ENCODE measurements at regions not wholly inside any gene's neighbourhood (a gene's known extent, or its start where the extent isn't known, plus 50 kb on each side); places are given as distances from the start of the nearest gene placed in this dataset.

DNA sequence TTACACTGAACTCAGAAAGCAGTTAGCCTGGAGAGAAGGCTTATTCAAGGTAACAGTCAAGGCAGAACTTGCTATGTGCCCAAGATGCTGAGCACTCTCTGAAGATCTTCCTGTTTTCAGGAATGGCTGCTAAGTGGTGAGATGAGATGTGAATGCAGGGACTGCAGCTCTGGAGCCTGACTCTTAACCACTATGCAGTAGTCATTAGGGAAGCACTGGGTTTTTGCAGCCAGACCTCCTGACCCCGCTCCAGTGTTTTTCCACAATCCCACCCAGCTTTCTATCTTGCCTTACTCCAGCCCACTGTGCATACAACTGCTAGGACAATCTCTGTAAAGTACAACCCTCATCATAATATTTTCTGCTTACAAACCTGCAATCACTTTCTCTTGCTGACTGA, 95.2 kb upstream of the LNX1 start:
- Histone ChIP-seq H3K4me3 (no peak overlapping the region), H3K9me3 (no peaks in the 10 kb centered on the region), H3K4me1 (no peaks in the 10 kb centered on the region), H3K27me3 (ENCODE audit: low read depth) (peaks cover 7% of the 10 kb centered on the region; the same call in 1 of the 2 replicates), H3K36me3 (replicated peaks) (no peaks in the 10 kb centered on the region)
- DNase-seq (ENCODE audit: low spot score in 2 of 2): no peak
- in situ Hi-C loops (cut with MboI; ENCODE audit: low sequenced_read_pairs): no loop called here

DNA sequence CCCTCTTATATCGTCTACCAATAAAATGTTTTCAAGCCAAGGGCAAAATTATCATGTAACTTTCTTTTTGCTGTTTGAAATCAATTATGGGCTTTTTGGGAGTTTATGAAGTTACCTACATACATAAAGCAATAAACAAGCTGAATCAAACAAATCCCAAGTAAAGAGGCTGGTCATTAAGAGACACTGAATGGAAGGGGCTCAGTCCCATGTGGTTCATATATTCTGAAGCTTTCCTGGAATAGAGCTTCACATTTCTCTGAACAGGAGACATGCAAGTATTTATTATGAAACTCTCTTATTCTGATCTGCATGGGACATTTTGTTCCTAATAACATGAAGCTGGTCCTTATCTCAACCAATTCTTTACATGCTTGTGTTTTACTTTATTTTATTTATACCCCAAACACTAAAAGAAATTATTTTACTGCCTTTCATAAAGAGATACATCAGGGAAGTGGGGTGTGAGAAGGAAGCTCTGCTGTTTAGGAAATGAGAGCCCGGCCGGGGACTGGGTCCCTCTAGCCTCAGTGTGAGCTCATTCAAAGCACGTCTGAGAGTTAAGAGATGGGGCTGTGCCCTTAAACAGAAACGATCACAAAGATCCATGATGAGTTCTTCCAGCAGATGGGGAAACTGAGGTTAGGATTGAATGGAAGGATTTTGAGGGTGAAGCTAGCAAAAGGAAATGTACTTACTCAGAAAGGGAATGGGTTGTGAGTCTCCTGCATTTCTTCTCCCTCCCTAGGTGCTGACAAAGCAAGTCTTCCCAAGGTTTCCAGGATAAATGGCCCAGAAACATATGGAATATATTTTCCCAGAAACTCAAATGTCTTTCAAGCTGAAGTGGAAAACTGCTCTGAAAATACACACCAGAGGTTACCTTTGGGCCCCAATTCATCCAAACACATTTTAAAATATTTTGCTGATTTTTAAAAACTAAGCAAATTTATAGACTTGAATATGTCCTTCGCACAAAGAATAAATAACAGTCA, 93.1 kb upstream of the LNX1 start:
- peaks cover 7% of the 10 kb centered on the region; the same call in 1 of the 2 replicates for H3K27me3 ChIP-seq (ENCODE audit: low read depth)
- DNase-seq (ENCODE audit: low spot score in 2 of 2): no peak
- H3K36me3 ChIP-seq (replicated peaks): no peaks in the 10 kb centered on the region
- no peak overlapping the region for H3K4me3 ChIP-seq
- no peaks in the 10 kb centered on the region for H3K4me1 ChIP-seq
- in situ Hi-C loops (cut with MboI; ENCODE audit: low sequenced_read_pairs): no loop called here
- H3K9me3 ChIP-seq: no peaks in the 10 kb centered on the region

DNA sequence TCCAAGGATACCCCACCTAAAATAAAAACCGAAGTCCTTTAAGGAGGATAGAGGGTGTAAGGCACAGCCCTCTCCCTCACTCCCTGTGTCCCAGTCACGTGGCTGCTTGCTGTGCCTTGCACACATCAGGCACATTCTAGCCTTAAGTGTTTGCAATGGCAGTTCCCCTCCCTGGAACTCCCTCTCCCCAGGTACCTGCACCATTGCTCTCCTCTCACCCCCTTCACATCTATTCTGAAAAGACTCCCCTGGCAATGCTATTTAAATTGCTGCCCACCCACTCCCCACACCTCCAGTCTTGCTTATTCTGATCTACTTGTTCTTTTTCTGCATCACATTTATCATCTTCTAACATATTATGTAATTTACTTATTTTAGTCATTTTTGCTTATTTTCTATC, 91.6 kb upstream of the LNX1 start:
- Histone ChIP-seq H3K4me3 (no peak overlapping the region), H3K9me3 (no peaks in the 10 kb centered on the region), H3K36me3 (replicated peaks) (no peaks in the 10 kb centered on the region), H3K27me3 (ENCODE audit: low read depth) (peaks cover 7% of the 10 kb centered on the region; the same call in 1 of the 2 replicates), H3K4me1 (no peaks in the 10 kb centered on the region)
- no peak for DNase-seq (ENCODE audit: low spot score in 2 of 2)
- in situ Hi-C loops (cut with MboI; ENCODE audit: low sequenced_read_pairs): no loop called here

DNA sequence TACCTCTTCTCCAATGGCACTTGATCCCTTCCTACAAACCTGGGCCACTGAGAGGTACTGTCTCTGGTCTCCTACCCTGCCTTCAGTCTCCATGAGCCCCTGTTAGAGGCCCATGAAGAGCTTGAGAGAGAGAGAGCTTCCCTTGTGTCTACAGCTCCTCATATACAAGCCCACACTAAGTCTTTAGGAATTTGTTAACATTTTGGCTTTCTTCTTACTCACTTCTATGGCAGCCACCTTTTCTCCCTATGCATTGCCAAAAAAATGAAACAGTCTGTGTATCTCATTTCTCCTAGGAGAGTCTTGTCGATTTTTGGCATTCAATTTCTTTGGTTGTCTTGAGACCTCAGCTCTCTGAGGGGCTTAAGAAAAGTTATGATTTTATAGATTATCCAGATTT, 90.9 kb upstream of the LNX1 start:
- H3K27me3 ChIP-seq (ENCODE audit: low read depth): peaks cover 7% of the 10 kb centered on the region; the same call in 1 of the 2 replicates
- in situ Hi-C loops (cut with MboI; ENCODE audit: low sequenced_read_pairs): no loop called here
- DNase-seq (ENCODE audit: low spot score in 2 of 2): no peak
- no peak overlapping the region for H3K4me3 ChIP-seq
- no peaks in the 10 kb centered on the region for H3K4me1 ChIP-seq
- H3K9me3 ChIP-seq: no peaks in the 10 kb centered on the region
- H3K36me3 ChIP-seq (replicated peaks): no peaks in the 10 kb centered on the region

DNA sequence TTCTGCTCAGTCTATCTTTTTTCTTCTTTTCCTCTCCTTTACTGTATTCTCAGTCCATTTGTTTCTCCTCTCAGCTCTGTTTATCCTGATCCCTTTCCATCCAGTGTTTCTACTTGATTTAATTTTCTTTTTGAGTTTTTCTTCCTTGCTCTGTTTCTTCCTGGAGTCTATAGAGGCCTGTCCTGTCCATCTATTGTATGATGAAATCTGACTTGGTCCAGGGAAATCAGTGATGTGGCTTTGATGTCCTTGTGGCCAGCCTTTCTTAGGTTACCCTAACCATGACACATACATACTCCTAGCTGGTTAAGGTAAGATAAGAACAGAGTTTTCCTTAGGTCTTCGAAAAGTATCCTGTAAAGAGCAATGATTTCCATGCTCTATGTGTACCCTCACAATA, 89.3 kb upstream of the LNX1 start:
- Histone ChIP-seq H3K9me3 (no peaks in the 10 kb centered on the region), H3K4me3 (no peak overlapping the region), H3K4me1 (no peaks in the 10 kb centered on the region), H3K27me3 (ENCODE audit: low read depth) (peaks cover 7% of the 10 kb centered on the region; the same call in 1 of the 2 replicates), H3K36me3 (replicated peaks) (no peaks in the 10 kb centered on the region)
- in situ Hi-C loops (cut with MboI; ENCODE audit: low sequenced_read_pairs): no loop called here
- no peak for DNase-seq (ENCODE audit: low spot score in 2 of 2)

DNA sequence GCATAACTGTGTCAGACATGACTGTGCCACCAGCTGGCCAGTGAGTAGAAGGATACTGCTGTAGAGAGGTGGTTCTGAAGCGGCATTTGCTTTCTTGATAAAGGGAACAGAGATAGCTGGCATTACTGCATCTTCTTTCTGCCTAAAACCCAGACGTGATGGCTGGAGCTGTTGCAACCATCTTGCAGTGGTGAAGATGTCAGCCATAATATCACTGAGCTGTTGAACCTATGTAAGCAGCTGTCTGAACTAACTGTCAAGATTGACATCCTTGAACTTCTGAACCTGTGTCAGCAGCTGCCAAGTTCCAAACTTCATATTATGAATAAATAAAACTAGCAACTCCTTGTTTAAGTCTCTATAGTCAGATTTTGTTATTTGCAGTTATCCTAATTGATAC, 88.9 kb upstream of the LNX1 start:
- H3K27me3 ChIP-seq (ENCODE audit: low read depth): peaks cover 7% of the 10 kb centered on the region; the same call in 1 of the 2 replicates
- no peak overlapping the region for H3K4me3 ChIP-seq
- in situ Hi-C loops (cut with MboI; ENCODE audit: low sequenced_read_pairs): no loop called here
- H3K36me3 ChIP-seq (replicated peaks): no peaks in the 10 kb centered on the region
- H3K9me3 ChIP-seq: no peaks in the 10 kb centered on the region
- no peaks in the 10 kb centered on the region for H3K4me1 ChIP-seq
- DNase-seq (ENCODE audit: low spot score in 2 of 2): no peak

DNA sequence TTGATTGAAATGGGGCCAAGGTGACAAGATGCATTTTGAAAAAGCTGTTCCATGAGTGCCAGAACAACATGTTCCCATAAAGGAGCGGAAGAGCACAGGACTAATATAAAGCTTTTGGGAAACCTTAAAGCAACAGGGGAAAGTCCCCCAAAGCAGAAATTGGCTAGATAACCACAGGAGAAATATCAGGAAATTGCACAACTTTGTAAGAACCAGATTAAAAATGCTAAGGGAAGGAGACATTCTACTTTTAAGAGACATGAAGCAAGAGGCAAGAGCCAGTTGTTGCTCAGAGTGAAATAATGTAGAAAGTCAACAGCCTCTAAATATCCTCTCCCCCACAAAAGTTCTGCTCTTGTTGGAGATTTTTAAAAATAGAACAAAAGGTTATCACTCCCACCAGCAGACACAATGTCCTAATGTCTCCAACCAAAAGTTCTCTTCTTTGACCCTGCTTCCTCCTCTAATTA, 85.2 kb upstream of the LNX1 start:
- no peaks in the 10 kb centered on the region for H3K27me3 ChIP-seq (ENCODE audit: low read depth)
- no peaks in the 10 kb centered on the region for H3K9me3 ChIP-seq
- H3K4me1 ChIP-seq: no peaks in the 10 kb centered on the region
- DNase-seq (ENCODE audit: low spot score in 2 of 2): no peak
- in situ Hi-C loops (cut with MboI; ENCODE audit: low sequenced_read_pairs): no loop called here
- H3K36me3 ChIP-seq (replicated peaks): no peaks in the 10 kb centered on the region
- no peak overlapping the region for H3K4me3 ChIP-seq

DNA sequence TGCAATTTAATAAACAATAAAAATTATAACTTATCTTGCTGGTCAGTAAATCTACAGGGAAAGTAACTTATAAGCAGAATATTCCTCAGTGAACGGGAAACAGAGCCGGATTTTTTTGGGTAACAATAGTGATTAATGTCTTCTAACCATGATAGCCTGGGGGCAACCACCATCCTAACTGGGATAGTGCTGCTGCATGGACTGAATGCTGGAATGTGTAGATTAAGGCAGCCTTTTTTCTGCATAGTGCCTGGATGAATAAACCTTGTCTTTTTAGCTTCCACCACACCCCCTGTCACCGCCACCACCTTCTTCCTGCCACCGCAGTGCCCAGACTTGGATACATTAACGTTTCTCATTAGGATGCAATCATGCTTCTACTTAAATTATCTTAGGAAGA, 83.6 kb upstream of the LNX1 start:
- in situ Hi-C loops (cut with MboI; ENCODE audit: low sequenced_read_pairs): no loop called here
- peak in 1 of 2 experiments; percentile 34 for DNase-seq (ENCODE audit: low spot score in 2 of 2)
- no peaks in the 10 kb centered on the region for H3K36me3 ChIP-seq (replicated peaks)
- no peaks in the 10 kb centered on the region for H3K27me3 ChIP-seq (ENCODE audit: low read depth)
- no peaks in the 10 kb centered on the region for H3K9me3 ChIP-seq
- no peak overlapping the region for H3K4me3 ChIP-seq
- H3K4me1 ChIP-seq: no peaks in the 10 kb centered on the region

DNA sequence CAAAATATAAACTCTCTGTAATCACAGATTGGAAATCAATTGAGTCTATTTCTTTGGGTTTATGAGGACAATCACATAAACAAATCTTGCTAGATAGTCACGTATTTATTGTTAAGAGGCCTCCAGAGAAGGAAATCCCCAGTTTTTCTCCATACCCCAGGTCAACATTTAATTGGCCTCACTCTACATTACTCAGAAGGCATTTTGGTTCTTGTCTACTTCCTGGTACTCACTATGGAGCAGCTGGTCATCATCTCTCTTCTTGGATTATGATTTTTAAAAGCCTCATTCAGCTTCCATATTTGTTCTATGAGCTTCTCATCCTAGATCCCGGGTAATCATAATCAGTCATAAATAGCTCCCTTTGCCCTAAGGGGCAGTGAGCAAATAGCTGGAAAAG, 81.6 kb upstream of the LNX1 start:
- H3K27me3 ChIP-seq (ENCODE audit: low read depth): no peaks in the 10 kb centered on the region
- no peaks in the 10 kb centered on the region for H3K9me3 ChIP-seq
- no peak for DNase-seq (ENCODE audit: low spot score in 2 of 2)
- no peak overlapping the region for H3K4me3 ChIP-seq
- no peaks in the 10 kb centered on the region for H3K4me1 ChIP-seq
- in situ Hi-C loops (cut with MboI; ENCODE audit: low sequenced_read_pairs): no loop called here
- H3K36me3 ChIP-seq (replicated peaks): no peaks in the 10 kb centered on the region

DNA sequence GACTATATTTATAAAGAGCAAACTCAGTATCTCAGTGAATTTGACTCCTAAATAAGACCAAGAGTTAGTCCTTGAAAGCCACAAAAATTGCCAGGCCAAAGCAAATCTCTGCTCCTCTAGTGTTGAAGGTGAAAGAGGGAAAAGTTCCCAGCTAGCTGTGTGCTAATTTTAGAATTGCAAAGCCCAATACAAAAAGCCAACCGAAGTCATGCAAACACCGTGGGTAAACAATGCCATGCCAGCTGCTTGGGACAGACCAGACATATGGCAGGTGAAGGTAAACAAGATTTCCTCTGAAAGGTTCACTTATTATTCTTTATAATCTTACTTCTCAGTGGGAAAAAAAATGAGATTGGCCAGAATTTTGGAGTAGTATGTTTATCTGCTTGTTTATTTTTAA, 80.5 kb upstream of the LNX1 start:
- no peaks in the 10 kb centered on the region for H3K4me1 ChIP-seq
- H3K4me3 ChIP-seq: no peak overlapping the region
- H3K27me3 ChIP-seq (ENCODE audit: low read depth): no peaks in the 10 kb centered on the region
- DNase-seq (ENCODE audit: low spot score in 2 of 2): no peak
- in situ Hi-C loops (cut with MboI; ENCODE audit: low sequenced_read_pairs): no loop called here
- no peaks in the 10 kb centered on the region for H3K36me3 ChIP-seq (replicated peaks)
- no peaks in the 10 kb centered on the region for H3K9me3 ChIP-seq

DNA sequence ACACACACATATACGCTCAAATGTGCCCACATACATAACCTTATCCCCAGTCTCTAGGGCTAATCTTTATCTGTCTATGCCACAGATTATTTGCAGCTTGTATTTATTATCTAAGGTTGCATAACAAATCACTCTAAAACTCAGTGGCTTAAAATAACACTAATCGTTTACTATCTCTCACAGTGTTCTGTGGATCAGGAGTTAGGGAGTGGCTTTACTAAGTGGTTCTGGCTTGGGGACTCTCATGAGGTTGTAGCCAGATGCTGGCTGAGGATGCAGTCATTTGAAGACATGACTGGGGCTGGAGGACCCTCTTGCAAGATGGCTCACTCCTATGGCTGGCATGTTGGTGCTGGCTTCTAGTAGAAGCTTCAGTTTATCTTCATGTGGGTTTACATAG, 68.5 kb upstream of the LNX1 start:
- DNase-seq (ENCODE audit: low spot score in 2 of 2): no peak
- no peaks in the 10 kb centered on the region for H3K9me3 ChIP-seq
- H3K36me3 ChIP-seq (replicated peaks): no peaks in the 10 kb centered on the region
- in situ Hi-C loops (cut with MboI; ENCODE audit: low sequenced_read_pairs): no loop called here
- H3K4me3 ChIP-seq: no peak overlapping the region
- no peaks in the 10 kb centered on the region for H3K27me3 ChIP-seq (ENCODE audit: low read depth)
- no peaks in the 10 kb centered on the region for H3K4me1 ChIP-seq

DNA sequence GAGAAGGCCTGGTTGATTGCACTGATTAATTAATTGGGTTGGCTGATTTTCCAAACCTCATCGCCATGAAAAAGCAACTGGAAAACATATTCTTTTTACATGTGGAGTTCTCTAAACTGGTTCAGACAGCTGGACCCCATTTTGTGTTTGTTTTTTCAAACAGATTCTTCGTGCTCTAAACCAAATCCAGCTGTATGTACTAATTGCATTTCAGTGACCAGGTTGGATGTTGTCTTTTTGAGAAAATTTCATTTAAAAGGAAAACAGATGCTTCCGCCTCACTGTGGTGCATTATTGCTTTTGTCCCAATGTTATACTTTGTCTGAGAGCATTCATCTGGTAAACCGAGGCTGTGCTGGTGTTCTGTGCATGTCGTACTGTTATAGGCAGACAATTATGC, 67.8 kb upstream of the LNX1 start:
- no peak for DNase-seq (ENCODE audit: low spot score in 2 of 2)
- Histone ChIP-seq H3K9me3 (no peaks in the 10 kb centered on the region), H3K27me3 (ENCODE audit: low read depth) (no peaks in the 10 kb centered on the region), H3K4me1 (no peaks in the 10 kb centered on the region), H3K4me3 (no peak overlapping the region), H3K36me3 (replicated peaks) (no peaks in the 10 kb centered on the region)
- in situ Hi-C loops (cut with MboI; ENCODE audit: low sequenced_read_pairs): no loop called here

DNA sequence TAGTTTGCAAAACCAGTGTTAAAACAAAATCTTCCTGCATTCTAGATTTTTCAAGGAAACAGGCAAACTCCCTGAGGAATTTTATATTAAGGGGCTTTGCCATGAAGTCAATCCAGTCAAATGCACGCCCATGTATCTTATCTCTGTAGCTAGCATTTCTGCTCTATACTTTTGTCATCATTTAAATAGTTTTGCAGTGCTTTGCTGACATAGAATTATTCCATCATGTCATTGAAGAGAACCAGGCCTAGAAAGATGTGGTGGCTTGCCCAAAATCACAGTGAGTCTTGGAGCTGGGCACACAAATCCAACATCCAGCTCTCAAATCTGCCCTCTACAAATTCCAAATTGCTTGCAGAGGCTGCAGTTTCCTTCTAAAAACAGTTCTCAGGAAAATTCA, 66.7 kb upstream of the LNX1 start:
- DNase-seq (ENCODE audit: low spot score in 2 of 2): no peak
- in situ Hi-C loops (cut with MboI; ENCODE audit: low sequenced_read_pairs): no loop called here
- Histone ChIP-seq H3K4me3 (no peak overlapping the region), H3K4me1 (no peaks in the 10 kb centered on the region), H3K9me3 (no peaks in the 10 kb centered on the region), H3K27me3 (ENCODE audit: low read depth) (no peaks in the 10 kb centered on the region), H3K36me3 (replicated peaks) (no peaks in the 10 kb centered on the region)

DNA sequence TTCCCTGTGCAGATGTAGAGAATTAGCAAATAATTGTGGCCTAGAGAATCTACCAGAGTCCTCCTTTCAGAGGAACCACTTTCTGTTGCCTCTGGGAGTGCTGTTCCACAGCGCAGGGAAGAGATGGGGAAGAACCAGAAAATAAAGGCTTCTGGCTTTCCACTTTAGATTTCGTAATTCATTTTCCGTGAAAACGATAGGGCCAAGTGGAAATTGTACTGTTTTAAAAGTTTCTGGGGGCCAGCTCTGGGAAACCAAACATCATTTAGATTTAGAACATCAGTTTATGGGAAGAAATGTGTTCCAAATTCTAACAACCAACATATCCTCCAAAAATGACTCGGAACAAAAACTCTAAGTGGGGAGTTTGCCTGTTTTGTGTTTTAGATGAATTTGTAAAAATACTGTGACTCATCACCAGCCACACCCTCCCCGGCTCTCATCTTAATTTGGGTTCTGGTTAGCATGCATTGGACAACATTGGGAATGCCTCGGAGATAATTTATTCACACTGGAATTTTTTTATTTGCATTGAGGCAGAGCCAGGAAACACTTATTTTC, 65.2 kb upstream of the LNX1 start:
- H3K4me1 ChIP-seq: no peaks in the 10 kb centered on the region
- in situ Hi-C loops (cut with MboI; ENCODE audit: low sequenced_read_pairs): no loop called here
- H3K4me3 ChIP-seq: no peak overlapping the region
- no peaks in the 10 kb centered on the region for H3K27me3 ChIP-seq (ENCODE audit: low read depth)
- no peaks in the 10 kb centered on the region for H3K36me3 ChIP-seq (replicated peaks)
- DNase-seq (ENCODE audit: low spot score in 2 of 2): no peak
- H3K9me3 ChIP-seq: no peaks in the 10 kb centered on the region

Data from HAP-1 (cell line).